Keratinocyte (primary cell): ENCODE measurements at regions not wholly inside any gene's neighbourhood (a gene's known extent, or its start where the extent isn't known, plus 50 kb on each side); places are given as distances from the start of the nearest gene placed in this dataset.
A peak's percentile ranks its signal among the peaks of the same experiment; 100 is the strongest.

Experiments
- DNase-seq: peaks from one replicate; pipeline ENCODE4 v3.0.0-alpha.2; 2011; ENCODE audit warnings: low read depth, missing footprints, low spot score
- FAIRE-seq: peaks from 2 replicates; lab custom pipeline; 2011; peaks lifted over from hg19 to GRCh38; lab: Jason Lieb, UNC
- H2AFZ ChIP-seq: 2 replicates; pipeline ENCODE4 v1.6.0; 2012; ENCODE audit warnings: low read length, control low read depth, inconsistent platforms; ENCODE audit not compliant: control insufficient read depth
- H3K27ac ChIP-seq: 2 replicates; pipeline ENCODE4 v1.5.1; 2011; ENCODE audit warnings: low read length; ENCODE audit not compliant: control insufficient read depth, insufficient read depth
- H3K27me3 ChIP-seq: 3 replicates; pipeline ENCODE4 v1.6.0; 2011; ENCODE audit warnings: low read length; ENCODE audit not compliant: control insufficient read depth, insufficient read depth; ENCODE audit errors: extremely low read depth
- H3K36me3 ChIP-seq, 2 experiments: 2 replicates in 1 of 2; 3 replicates in 1 of 2; pipeline ENCODE4 v1.5.1; 2011; ENCODE audit warnings: low read length in 2 of 2, mild to moderate bottlenecking in 1 of 2; ENCODE audit not compliant: control insufficient read depth in 2 of 2, insufficient read depth in 2 of 2; ENCODE audit errors: extremely low read depth in 1 of 2
- H3K4me1 ChIP-seq: 3 replicates; pipeline ENCODE4 v1.5.1; 2011; ENCODE audit warnings: low read length; ENCODE audit not compliant: control insufficient read depth, insufficient read depth; ENCODE audit errors: extremely low read depth
- H3K4me2 ChIP-seq: 3 replicates; pipeline ENCODE4 v1.6.0; 2011; ENCODE audit warnings: low read depth, low read length; ENCODE audit not compliant: control insufficient read depth, insufficient read depth; ENCODE audit errors: extremely low read depth
- H3K4me3 ChIP-seq, 3 experiments: fragments of 200-600 bp in 1 of 3; sonication (generic) in 1 of 3; 2 replicates in 2 of 3; 3 replicates in 1 of 3; pipeline ENCODE4 v1.5.1; 2011 to 2016; ENCODE audit warnings: low read length in 3 of 3, mild to moderate bottlenecking in 3 of 3, control low read depth in 2 of 3, inconsistent platforms in 1 of 3, low read depth in 1 of 3, mixed read lengths in 1 of 3, mixed run types in 1 of 3, moderate library complexity in 1 of 3; ENCODE audit not compliant: control insufficient read depth in 2 of 3, insufficient read depth in 2 of 3; ENCODE audit errors: extremely low read depth in 1 of 3
- H3K79me2 ChIP-seq: 2 replicates; pipeline ENCODE4 v1.6.0; 2012; ENCODE audit warnings: low read length; ENCODE audit not compliant: control insufficient read depth, insufficient read depth
- H3K9ac ChIP-seq: 3 replicates; pipeline ENCODE4 v1.6.0; 2011; ENCODE audit warnings: low read length; ENCODE audit not compliant: control insufficient read depth, insufficient read depth; ENCODE audit errors: extremely low read depth
- H3K9me1 ChIP-seq: 3 replicates; pipeline ENCODE4 v1.6.0; 2011; ENCODE audit warnings: low read length; ENCODE audit not compliant: control insufficient read depth, insufficient read depth; ENCODE audit errors: extremely low read depth
- H3K9me3 ChIP-seq: 2 replicates; pipeline ENCODE4 v1.5.1; 2012; ENCODE audit warnings: low read depth, low read length; ENCODE audit not compliant: control insufficient read depth
- H4K20me1 ChIP-seq: 3 replicates; pipeline ENCODE4 v1.6.0; 2011; ENCODE audit warnings: low read length; ENCODE audit not compliant: control insufficient read depth, insufficient read depth; ENCODE audit errors: extremely low read depth
- CTCF ChIP-seq, 3 experiments: IDR thresholded peaks in 1 of 3; conservative IDR thresholded peaks in 1 of 3; optimal IDR thresholded peaks in 1 of 3; 2 replicates in 2 of 3; 3 replicates in 1 of 3; pipeline versions ENCODE3 to v1.5.1; 2011; ENCODE audit warnings: low read length in 3 of 3, mild to moderate bottlenecking in 3 of 3, moderate library complexity in 2 of 3, control low read depth in 1 of 3, inconsistent platforms in 1 of 3; ENCODE audit not compliant: insufficient read depth in 2 of 3; ENCODE audit errors: extremely low read depth in 1 of 3
- EZH2 ChIP-seq: IDR thresholded peaks from one replicate; pipeline ENCODE4 v1.6.1; 2012; ENCODE audit warnings: inconsistent platforms, mild to moderate bottlenecking, low read length, moderate library complexity
- dilution Hi-C: fragments of 300-500 bp; cut with MboI; formaldehyde crosslinking; loops from one replicate; pipeline ENCODE4 v1.7.0; 2020; ENCODE audit warnings: low sequenced_read_pairs; ENCODE audit not compliant: extremely low pct_ligation_motif_present

DNA sequence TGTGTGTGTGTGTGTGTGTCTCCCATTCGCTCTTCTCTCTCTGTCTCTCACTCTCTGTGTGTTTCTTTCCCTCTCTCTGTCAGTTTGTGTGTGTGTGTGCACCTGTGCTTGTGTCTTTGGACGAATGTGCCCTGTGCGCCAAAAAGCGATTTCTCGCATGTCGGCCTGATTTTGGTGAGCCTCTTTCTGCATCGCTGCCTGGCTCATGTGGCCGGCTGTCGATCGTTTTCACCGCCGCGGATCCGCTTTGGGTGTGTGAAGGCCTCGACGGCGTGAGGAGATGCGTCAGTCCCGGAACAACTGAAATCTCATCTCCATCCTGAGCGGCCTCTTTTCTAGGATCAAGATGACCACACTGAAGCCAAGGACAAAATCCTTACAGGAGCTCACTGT, 609.0 kb downstream of the KCNJ18 start:
- Histone ChIP-seq H3K9me1 (no peaks in the 10 kb centered on the region), H3K9ac (no peak overlapping the region), H3K4me1 (no peaks in the 10 kb centered on the region), H3K4me2 (no peak overlapping the region), H4K20me1 (no peaks in the 10 kb centered on the region), H3K79me2 (no peaks in the 10 kb centered on the region), H3K4me3 (no peak overlapping the region), H3K27me3 (no peaks in the 10 kb centered on the region), H3K27ac (no peak overlapping the region), H2AFZ (no peak overlapping the region), H3K9me3 (peaks cover 14% of the 10 kb centered on the region), H3K36me3 (no peaks in the 10 kb centered on the region)
- no peak for TF ChIP-seq CTCF (optimal IDR thresholded peaks at IDR 0.05 in 1 of 3, IDR thresholded peaks at IDR 0.05 in 1 of 3, conservative IDR thresholded peaks at IDR 0.05 in 1 of 3; ENCODE audit: extremely low read depth in 1 of 3, insufficient read depth in 2 of 3, low read length in 3 of 3)
- no peak for TF ChIP-seq EZH2
- FAIRE-seq (peak; percentile 77), DNase-seq (no peak)
- dilution Hi-C loops = no loop called here

GRCh38 chr17:22303096-22303495, 610.8 kb downstream of the KCNJ18 start:
- Histone ChIP-seq H3K4me1 (no peaks in the 10 kb centered on the region), H3K36me3 (no peaks in the 10 kb centered on the region), H3K9me1 (no peaks in the 10 kb centered on the region), H3K9ac (no peak overlapping the region), H3K27ac (no peak overlapping the region), H3K9me3 (peaks cover 14% of the 10 kb centered on the region), H3K27me3 (no peaks in the 10 kb centered on the region), H2AFZ (no peak overlapping the region), H3K4me2 (no peak overlapping the region), H4K20me1 (no peaks in the 10 kb centered on the region), H3K4me3 (no peak overlapping the region), H3K79me2 (no peaks in the 10 kb centered on the region)
- dilution Hi-C loops = no loop called here
- FAIRE-seq (no peak), DNase-seq (no peak)
- TF ChIP-seq CTCF (optimal IDR thresholded peaks at IDR 0.05 in 1 of 3, IDR thresholded peaks at IDR 0.05 in 1 of 3, conservative IDR thresholded peaks at IDR 0.05 in 1 of 3; ENCODE audit: extremely low read depth in 1 of 3, insufficient read depth in 2 of 3, low read length in 3 of 3) (no peak), EZH2 (no peak)
